DOHH2 (cell line): ENCODE measurements at regions not wholly inside any gene's neighbourhood (a gene's known extent, or its start where the extent isn't known, plus 50 kb on each side); places are given as distances from the start of the nearest gene placed in this dataset.

Experiments used
- H3F3A ChIP-seq: fragments of 200-600 bp; sonication (generic), shearing (Covaris generic); 2 replicates; pipeline ENCODE4 v1.6.0; 2016; ENCODE audit warnings: antibody characterized with exemption, mild to moderate bottlenecking; ENCODE audit not compliant: control insufficient read depth, insufficient read depth
- H3K27ac ChIP-seq: fragments of 200-600 bp; sonication (generic); 2 replicates; pipeline ENCODE4 v1.5.1; 2014; ENCODE audit warnings: low read depth, mild to moderate bottlenecking, low read length, moderate library complexity
- H3K27me3 ChIP-seq: fragments of 200-600 bp; sonication (generic); 2 replicates; pipeline ENCODE4 v1.6.1; 2014; ENCODE audit warnings: mild to moderate bottlenecking, low read length, mixed read lengths; ENCODE audit not compliant: control insufficient read depth
- H3K36me3 ChIP-seq: fragments of 200-600 bp; sonication (generic); 2 replicates; pipeline ENCODE4 v1.6.1; 2014; ENCODE audit warnings: mild to moderate bottlenecking, low read length, moderate library complexity, mixed read lengths; ENCODE audit not compliant: control insufficient read depth
- H3K4me1 ChIP-seq: fragments of 200-600 bp; sonication (generic); 2 replicates; pipeline ENCODE4 v1.6.1; 2014; ENCODE audit warnings: mild to moderate bottlenecking, low read length, mixed read lengths; ENCODE audit not compliant: control insufficient read depth
- H3K4me2 ChIP-seq: fragments of 200-600 bp; sonication (generic); 2 replicates; pipeline ENCODE4 v1.6.0; 2014; ENCODE audit warnings: mild to moderate bottlenecking, low read length, moderate library complexity
- H3K4me3 ChIP-seq: fragments of 200-600 bp; sonication (generic); 2 replicates; pipeline ENCODE4 v1.5.1; 2014; ENCODE audit warnings: mild to moderate bottlenecking, low read length, mixed read lengths
- H3K79me2 ChIP-seq: fragments of 200-600 bp; sonication (generic); 2 replicates; pipeline ENCODE4 v1.6.1; 2014; ENCODE audit warnings: mild to moderate bottlenecking, low read length, mixed read lengths; ENCODE audit not compliant: control insufficient read depth
- H3K9me2 ChIP-seq: fragments of 200-600 bp; sonication (generic); replicated peaks from 2 replicates; pipeline ENCODE4 v1.6.1; 2014; ENCODE audit warnings: mild to moderate bottlenecking, low read length, mixed read lengths; ENCODE audit not compliant: control insufficient read depth
- H3K9me3 ChIP-seq: fragments of 200-600 bp; sonication (generic); 2 replicates; pipeline ENCODE4 v1.6.1; 2014; ENCODE audit warnings: antibody characterized with exemption, low read length, mixed read lengths; ENCODE audit not compliant: control insufficient read depth, insufficient read depth
- H4K20me1 ChIP-seq: fragments of 200-600 bp; sonication (generic); 2 replicates; pipeline ENCODE4 v1.6.0; 2014; ENCODE audit warnings: low read depth, mild to moderate bottlenecking, antibody characterized with exemption, low read length, moderate library complexity; ENCODE audit not compliant: control insufficient read depth, insufficient read depth
- CTCF ChIP-seq: fragments of 200-600 bp; sonication (generic); IDR thresholded peaks from one replicate; pipeline ENCODE4 v1.5.1; 2014; ENCODE audit warnings: antibody characterized with exemption, mild to moderate bottlenecking, low read depth, low read length; ENCODE audit not compliant: poor library complexity, severe bottlenecking
- EZH2phosphoT487 ChIP-seq: fragments of 200-600 bp; sonication (generic); IDR thresholded peaks from 2 replicates; pipeline ENCODE4 v1.6.1; 2017; ENCODE audit warnings: borderline replicate concordance, mild to moderate bottlenecking, antibody characterized with exemption, low read length, moderate library complexity, mixed read lengths

- Histone ChIP-seq H3F3A (no peaks in the 10 kb centered on the region), H3K4me2 (no peak overlapping the region)
Observed at GRCh38 chr4:116391020-116391419, 694.4 kb downstream of the TRAM1L1 start.

GRCh38 chr4:116389139-116389538 lies 696.2 kb downstream of the TRAM1L1 start:
- no peaks in the 10 kb centered on the region for H3F3A ChIP-seq
- no peaks in the 10 kb centered on the region for H3K27me3 ChIP-seq
- H3K27ac ChIP-seq = no peak overlapping the region
- no peaks in the 10 kb centered on the region for H3K9me3 ChIP-seq
- H3K4me2 ChIP-seq = no peak overlapping the region
- H3K4me3 ChIP-seq = no peak overlapping the region
- H4K20me1 ChIP-seq = no peaks in the 10 kb centered on the region
- TF ChIP-seq EZH2phosphoT487 = no peak
- TF ChIP-seq CTCF = no peak
- no peaks in the 10 kb centered on the region for H3K79me2 ChIP-seq
- no peaks in the 10 kb centered on the region for H3K36me3 ChIP-seq
- no peaks in the 10 kb centered on the region for H3K9me2 ChIP-seq
- H3K4me1 ChIP-seq = no peaks in the 10 kb centered on the region

More at GRCh38 chr4:116391020-116391419, 694.4 kb downstream of the TRAM1L1 start:
- no peaks in the 10 kb centered on the region for H3K27me3 ChIP-seq
- H3K9me3 ChIP-seq = no peaks in the 10 kb centered on the region
- H3K27ac ChIP-seq = no peak overlapping the region
- TF ChIP-seq CTCF (no peak), EZH2phosphoT487 (no peak)
- no peaks in the 10 kb centered on the region for H3K4me1 ChIP-seq
- H4K20me1 ChIP-seq = no peaks in the 10 kb centered on the region
- H3K4me3 ChIP-seq = no peak overlapping the region
- no peaks in the 10 kb centered on the region for H3K36me3 ChIP-seq
- H3K9me2 ChIP-seq = no peaks in the 10 kb centered on the region
- H3K79me2 ChIP-seq = no peaks in the 10 kb centered on the region

- no peaks in the 10 kb centered on the region for H3K27me3 ChIP-seq
- no peaks in the 10 kb centered on the region for H4K20me1 ChIP-seq
- H3F3A ChIP-seq = no peaks in the 10 kb centered on the region
- no peaks in the 10 kb centered on the region for H3K36me3 ChIP-seq
- no peaks in the 10 kb centered on the region for H3K9me3 ChIP-seq
- no peaks in the 10 kb centered on the region for H3K79me2 ChIP-seq
- H3K4me2 ChIP-seq = no peak overlapping the region
- no peak overlapping the region for H3K27ac ChIP-seq
- TF ChIP-seq EZH2phosphoT487 (no peak), CTCF (no peak)
- no peaks in the 10 kb centered on the region for H3K4me1 ChIP-seq
- H3K4me3 ChIP-seq = no peak overlapping the region
- no peaks in the 10 kb centered on the region for H3K9me2 ChIP-seq
Observed at GRCh38 chr4:116387937-116388474, 697.4 kb downstream of the TRAM1L1 start.

- Histone ChIP-seq H3F3A (no peaks in the 10 kb centered on the region), H3K79me2 (no peaks in the 10 kb centered on the region), H3K4me3 (no peak overlapping the region), H3K27ac (no peak overlapping the region), H3K36me3 (no peaks in the 10 kb centered on the region), H3K9me3 (no peaks in the 10 kb centered on the region), H3K4me1 (no peaks in the 10 kb centered on the region), H3K9me2 (no peaks in the 10 kb centered on the region), H3K4me2 (no peak overlapping the region), H4K20me1 (no peaks in the 10 kb centered on the region), H3K27me3 (no peaks in the 10 kb centered on the region)
- TF ChIP-seq CTCF (no peak), EZH2phosphoT487 (no peak)
Observed at GRCh38 chr4:116386856-116387255, 698.5 kb downstream of the TRAM1L1 start.
